ENCODE measurements at regions not wholly inside any gene's neighbourhood (a gene's known extent, or its start where the extent isn't known, plus 50 kb on each side); places are given as distances from the start of the nearest gene placed in this dataset.

- no peaks in the 10 kb centered on the region; the same call in 1 of the 2 replicates for H3K23me2 ChIP-seq (ENCODE audit: low read depth, low read length)
- H3K9me3 ChIP-seq (ENCODE audit: insufficient read depth in 2 of 2, low read depth in 1 of 2, low read length in 1 of 2) = 0 out of 4 replicates have a peak, but pooled peaks cover 3 to 7% of the 10 kb centered on the region in 2 experiments
- H3K27me3 ChIP-seq (replicated peaks in 1 of 4; ENCODE audit: control insufficient read depth in 3 of 4, extremely low read depth in 1 of 4, insufficient read depth in 3 of 4, low read length in 3 of 4) = no peaks in the 10 kb centered on the region
- H2BK20ac ChIP-seq (ENCODE audit: low read length) = no peak overlapping the region
- FAIRE-seq = no peak
- no peaks in the 10 kb centered on the region for H3K79me1 ChIP-seq (ENCODE audit: low read depth, low read length)
- no peaks in the 10 kb centered on the region for H3K4me1 ChIP-seq (replicated peaks in 1 of 4; ENCODE audit: control insufficient read depth in 3 of 4, insufficient read depth in 4 of 4, low read length in 3 of 4)
- H2AK5ac ChIP-seq (ENCODE audit: low read depth, low read length) = no peak overlapping the region
- no peaks in the 10 kb centered on the region for H4K20me1 ChIP-seq (replicated peaks in 1 of 2; ENCODE audit: control insufficient read depth in 1 of 2, insufficient read depth in 2 of 2, low read length in 2 of 2)
- no peak overlapping the region for H3K14ac ChIP-seq (ENCODE audit: insufficient read length)
- H3K4ac ChIP-seq (replicated peaks; ENCODE audit: insufficient read length, low read depth, low read length) = no peak overlapping the region
- ChIA-PET CTCF (ENCODE audit: partially characterized antibody) (no interaction called here), POLR2A (ENCODE audit: partially characterized antibody) (no interaction called here)
- no peak overlapping the region for H2BK15ac ChIP-seq (ENCODE audit: low read length)
- H4K5ac ChIP-seq (ENCODE audit: insufficient read length, low read depth, low read length) = no peak overlapping the region
- H4K91ac ChIP-seq (replicated peaks; ENCODE audit: insufficient read length, low read length) = no peak overlapping the region
- no peak overlapping the region for H2BK12ac ChIP-seq (ENCODE audit: low read depth, low read length)
- no peaks in the 10 kb centered on the region for H3K79me2 ChIP-seq (ENCODE audit: control insufficient read depth in 1 of 2, insufficient read depth in 2 of 2, low read length in 2 of 2)
- H3K23ac ChIP-seq (ENCODE audit: insufficient read length) = no peak overlapping the region
- H3K27ac ChIP-seq (ENCODE audit: low read depth, low read length) = no peak overlapping the region
- TF ChIP-seq JUND (IDR thresholded peaks at IDR 0.05; ENCODE audit: low read length) (no peak), CBX5 (IDR thresholded peaks at IDR 0.05; ENCODE audit: low read depth, low read length) (no peak)
- H3K4me3 ChIP-seq (ENCODE audit: extremely low read depth in 1 of 4, insufficient read depth in 2 of 4, low read depth in 3 of 4, low read length in 4 of 4) = no peak overlapping the region
- no peaks in the 10 kb centered on the region for H3K36me3 ChIP-seq (ENCODE audit: control insufficient read depth in 2 of 4, insufficient read depth in 4 of 4, low read length in 3 of 4)
- H3K56ac ChIP-seq (replicated peaks; ENCODE audit: insufficient read length, low read depth, low read length) = no peak overlapping the region
- H2BK5ac ChIP-seq (ENCODE audit: low read depth, low read length) = no peak overlapping the region
- no peak overlapping the region for H2AFZ ChIP-seq (ENCODE audit: low read length)
- H4K8ac ChIP-seq (ENCODE audit: extremely low read depth, insufficient read depth, low read length) = no peak overlapping the region
- H3K9ac ChIP-seq (replicated peaks in 1 of 4; ENCODE audit: extremely low read depth in 1 of 4, low read depth in 3 of 4, low read length in 3 of 4) = no peak overlapping the region
- H3K4me2 ChIP-seq (ENCODE audit: insufficient read depth in 1 of 2, low read depth in 2 of 2, low read length in 2 of 2) = no peak overlapping the region
- no peak overlapping the region for H3K18ac ChIP-seq (ENCODE audit: extremely low read depth, low read length)
- no peak for DNase-seq (ENCODE audit: low read depth in 1 of 2, low spot score in 2 of 2)
- no peak overlapping the region for H2BK120ac ChIP-seq (replicated peaks; ENCODE audit: low read depth, low read length)
Measured at GRCh38 chr21:25453524-25453923, 153.8 kb downstream of the MRPL39 start.
